Endothelial cell (in vitro differentiated cells): ENCODE measurements at regions not wholly inside any gene's neighbourhood (a gene's known extent, or its start where the extent isn't known, plus 50 kb on each side); places are given as distances from the start of the nearest gene placed in this dataset.

ENCODE experiments used
- DNase-seq: peaks from one replicate; pipeline ENCODE4 v3.0.0; 2021; ENCODE audit warnings: low spot score
- H3K27ac Mint-ChIP-seq: one replicate; pipeline ENCODE4 v1.8.0; 2021; ENCODE audit warnings: mixed read lengths, inconsistent platforms; ENCODE audit not compliant: unreplicated experiment
- H3K27me3 Mint-ChIP-seq: one replicate; pipeline ENCODE4 v1.8.0; 2021; ENCODE audit warnings: mild to moderate bottlenecking, moderate library complexity, mixed read lengths, inconsistent platforms; ENCODE audit not compliant: unreplicated experiment
- H3K36me3 Mint-ChIP-seq: one replicate; pipeline ENCODE4 v1.8.0; 2021; ENCODE audit warnings: mild to moderate bottlenecking, low read depth, mixed read lengths, inconsistent platforms; ENCODE audit not compliant: unreplicated experiment
- H3K4me1 Mint-ChIP-seq: one replicate; pipeline ENCODE4 v1.8.0; 2021; ENCODE audit warnings: mild to moderate bottlenecking, mixed read lengths, inconsistent platforms; ENCODE audit not compliant: unreplicated experiment
- H3K4me3 Mint-ChIP-seq: one replicate; pipeline ENCODE4 v1.8.0; 2021; ENCODE audit warnings: mild to moderate bottlenecking, mixed read lengths, inconsistent platforms; ENCODE audit not compliant: unreplicated experiment
- H3K9me3 Mint-ChIP-seq: one replicate; pipeline ENCODE4 v1.8.0; 2021; ENCODE audit warnings: mixed read lengths, inconsistent platforms; ENCODE audit not compliant: unreplicated experiment
- TF ChIP-seq, protein P1 (sequence below): fragments of 200-600 bp; sonication (generic); IDR thresholded peaks from one replicate; pipeline ENCODE4 v1.5.0; 2021; ENCODE audit warnings: antibody characterized with exemption; ENCODE audit not compliant: unreplicated experiment

DNA sequence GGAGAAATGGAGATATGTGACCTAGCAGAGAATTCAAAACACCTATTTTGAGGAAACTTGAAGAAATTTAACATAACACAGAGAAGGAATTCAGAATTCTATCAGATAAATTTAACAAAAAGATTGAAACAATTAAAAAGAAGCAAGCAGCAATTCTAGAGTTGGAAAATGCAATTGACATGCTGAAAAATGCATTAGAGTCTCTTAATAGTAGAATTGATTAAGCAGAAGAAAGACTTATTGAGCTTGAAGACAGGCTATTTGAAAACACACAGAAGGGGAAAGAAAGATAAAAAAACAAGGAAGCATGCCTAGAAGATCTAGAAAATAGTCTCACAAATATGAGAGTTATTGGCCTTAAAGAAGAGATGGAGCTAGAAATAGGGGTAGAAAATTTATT lies 87.8 kb upstream of the SLC1A1 start:
- Mint-ChIP-seq H3K36me3 (no peaks in the 10 kb centered on the region), H3K27ac (no peak overlapping the region), H3K9me3 (no peaks in the 10 kb centered on the region), H3K4me3 (no peak overlapping the region), H3K27me3 (peaks cover 2% of the 10 kb centered on the region), H3K4me1 (peaks cover 3% of the 10 kb centered on the region)
- TF ChIP-seq, protein P1, sequence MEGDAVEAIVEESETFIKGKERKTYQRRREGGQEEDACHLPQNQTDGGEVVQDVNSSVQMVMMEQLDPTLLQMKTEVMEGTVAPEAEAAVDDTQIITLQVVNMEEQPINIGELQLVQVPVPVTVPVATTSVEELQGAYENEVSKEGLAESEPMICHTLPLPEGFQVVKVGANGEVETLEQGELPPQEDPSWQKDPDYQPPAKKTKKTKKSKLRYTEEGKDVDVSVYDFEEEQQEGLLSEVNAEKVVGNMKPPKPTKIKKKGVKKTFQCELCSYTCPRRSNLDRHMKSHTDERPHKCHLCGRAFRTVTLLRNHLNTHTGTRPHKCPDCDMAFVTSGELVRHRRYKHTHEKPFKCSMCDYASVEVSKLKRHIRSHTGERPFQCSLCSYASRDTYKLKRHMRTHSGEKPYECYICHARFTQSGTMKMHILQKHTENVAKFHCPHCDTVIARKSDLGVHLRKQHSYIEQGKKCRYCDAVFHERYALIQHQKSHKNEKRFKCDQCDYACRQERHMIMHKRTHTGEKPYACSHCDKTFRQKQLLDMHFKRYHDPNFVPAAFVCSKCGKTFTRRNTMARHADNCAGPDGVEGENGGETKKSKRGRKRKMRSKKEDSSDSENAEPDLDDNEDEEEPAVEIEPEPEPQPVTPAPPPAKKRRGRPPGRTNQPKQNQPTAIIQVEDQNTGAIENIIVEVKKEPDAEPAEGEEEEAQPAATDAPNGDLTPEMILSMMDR, result no peak
- no peak for DNase-seq

DNA sequence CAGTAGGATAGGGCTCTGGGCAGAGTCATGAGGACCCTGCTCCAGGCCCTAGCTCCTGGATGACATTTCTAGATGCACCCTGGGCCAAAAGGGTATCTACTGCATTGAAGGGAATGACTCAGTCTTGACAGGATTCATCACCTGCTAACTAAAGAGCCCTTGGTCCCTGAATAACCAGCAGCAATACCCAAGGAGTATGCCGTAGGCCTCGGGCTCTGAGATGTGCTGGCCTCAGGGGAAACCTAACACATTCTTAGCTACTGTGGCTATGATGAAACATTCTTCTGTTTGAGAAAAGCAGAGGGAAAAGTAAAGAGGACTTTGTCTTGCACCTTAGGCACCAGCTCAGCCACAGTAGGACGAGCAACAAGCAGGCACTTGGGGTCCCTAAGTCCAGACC lies 89.5 kb upstream of the SLC1A1 start:
- no peaks in the 10 kb centered on the region for H3K9me3 Mint-ChIP-seq
- H3K27me3 Mint-ChIP-seq, result peaks cover 2% of the 10 kb centered on the region
- H3K4me1 Mint-ChIP-seq, result peaks cover 3% of the 10 kb centered on the region
- no peak overlapping the region for H3K4me3 Mint-ChIP-seq
- no peak for DNase-seq
- H3K27ac Mint-ChIP-seq, result no peak overlapping the region
- TF ChIP-seq, protein P1, result no peak
- no peaks in the 10 kb centered on the region for H3K36me3 Mint-ChIP-seq

DNA sequence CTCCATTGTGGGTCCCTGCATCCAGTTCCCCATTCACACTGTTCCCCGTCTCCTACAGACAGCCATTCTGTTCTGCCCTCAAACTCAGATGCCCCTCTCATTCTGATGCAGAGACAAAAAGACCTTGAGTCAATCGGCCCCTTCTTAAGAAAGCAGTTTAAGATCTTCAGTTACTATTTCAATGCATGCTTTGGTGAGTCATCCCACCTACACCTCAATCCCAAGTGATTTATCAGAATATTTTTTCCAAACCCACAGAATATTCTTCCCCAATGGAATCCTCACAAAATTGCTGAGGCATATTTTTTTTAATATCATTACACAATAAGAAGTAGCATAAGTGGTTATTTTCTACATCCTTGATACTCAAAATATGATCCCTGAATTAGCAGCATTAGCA lies 92.4 kb upstream of the SLC1A1 start:
- Mint-ChIP-seq H3K27me3 (peaks cover 2% of the 10 kb centered on the region), H3K4me3 (no peak overlapping the region), H3K4me1 (peaks cover 3% of the 10 kb centered on the region), H3K9me3 (no peaks in the 10 kb centered on the region), H3K36me3 (no peaks in the 10 kb centered on the region), H3K27ac (no peak overlapping the region)
- no peak for DNase-seq
- TF ChIP-seq, protein P1, result no peak

DNA sequence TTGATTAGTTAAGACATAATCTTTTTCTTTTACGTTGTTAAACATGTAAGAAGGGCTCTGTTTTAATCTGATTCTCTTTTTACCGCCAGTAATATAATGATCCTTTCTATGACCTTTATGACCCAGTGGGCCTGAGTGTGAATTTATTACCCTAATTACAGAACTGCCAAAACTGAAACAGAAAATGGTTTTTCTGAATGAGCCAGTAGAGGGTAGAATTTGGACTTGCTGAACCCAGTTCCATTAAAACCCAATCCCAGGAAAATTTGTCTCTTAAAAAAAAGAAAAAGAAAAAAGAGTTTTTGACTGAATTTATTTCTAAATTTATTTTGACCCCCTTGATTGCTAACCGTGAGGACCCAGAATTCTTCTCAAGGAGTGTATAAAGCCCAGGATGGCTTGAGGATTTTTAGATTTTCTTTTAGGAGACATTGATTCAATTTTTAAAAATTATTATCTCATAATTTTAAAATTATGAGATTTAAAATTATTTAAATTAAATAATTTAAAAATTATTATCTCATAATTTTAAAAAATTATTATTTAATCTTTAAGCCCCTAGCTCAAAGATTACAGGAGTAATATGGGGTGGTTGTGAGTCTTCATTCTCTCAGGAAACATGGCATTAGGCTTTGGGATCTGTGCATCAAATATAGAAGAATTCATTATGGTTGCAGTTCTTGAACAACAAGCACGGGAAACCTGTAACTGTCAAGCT lies 94.1 kb upstream of the GLIS3 start:
- DNase-seq, result no peak
- no peak overlapping the region for H3K4me3 Mint-ChIP-seq
- H3K9me3 Mint-ChIP-seq, result no peaks in the 10 kb centered on the region
- no peaks in the 10 kb centered on the region for H3K36me3 Mint-ChIP-seq
- H3K27me3 Mint-ChIP-seq, result no peaks in the 10 kb centered on the region
- H3K4me1 Mint-ChIP-seq, result peaks cover 8% of the 10 kb centered on the region
- no peak overlapping the region for H3K27ac Mint-ChIP-seq
- TF ChIP-seq, protein P1, result no peak

DNA sequence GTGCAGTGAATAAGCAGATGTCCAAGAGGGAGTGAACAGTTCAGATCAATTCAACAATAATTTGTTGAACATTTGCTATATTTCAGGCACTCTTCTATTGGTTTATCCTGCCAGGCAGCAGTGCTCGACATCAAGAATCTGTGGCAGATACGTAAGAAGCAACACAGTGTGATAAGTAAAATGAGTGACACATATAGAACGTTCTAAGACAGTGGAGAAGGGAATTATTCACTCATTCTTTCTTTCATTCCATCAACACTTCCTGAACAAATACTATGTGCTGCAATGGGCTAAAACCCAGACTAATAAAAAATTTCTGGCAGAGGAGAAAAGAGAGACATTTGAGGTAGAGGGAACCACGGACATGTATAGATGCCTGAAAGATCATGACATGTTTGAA lies 89.9 kb upstream of the GLIS3 start:
- Mint-ChIP-seq H3K9me3 (no peaks in the 10 kb centered on the region), H3K4me3 (no peak overlapping the region), H3K4me1 (peaks cover 6% of the 10 kb centered on the region), H3K27me3 (no peaks in the 10 kb centered on the region), H3K27ac (no peak overlapping the region), H3K36me3 (no peaks in the 10 kb centered on the region)
- DNase-seq, result no peak
- TF ChIP-seq, protein P1, result no peak
